Loucy (cell line): ENCODE measurements at regions not wholly inside any gene's neighbourhood (a gene's known extent, or its start where the extent isn't known, plus 50 kb on each side); places are given as distances from the start of the nearest gene placed in this dataset.

Experiments used
- H2AFZ ChIP-seq: fragments of 200-600 bp; sonication (generic); 2 replicates; pipeline ENCODE4 v1.6.0; 2016; ENCODE audit warnings: antibody characterized with exemption, mild to moderate bottlenecking, low read length, moderate library complexity
- H3F3A ChIP-seq: fragments of 200-600 bp; 2 replicates; pipeline ENCODE4 v1.6.0; 2016; ENCODE audit warnings: antibody characterized with exemption, low read depth, mild to moderate bottlenecking
- H3K27me3 ChIP-seq: fragments of 200-600 bp; sonication (generic); 2 replicates; pipeline ENCODE4 v1.6.1; 2014; ENCODE audit warnings: low read length, mild to moderate bottlenecking; ENCODE audit not compliant: insufficient read depth, poor library complexity, severe bottlenecking
- H3K36me3 ChIP-seq: fragments of 200-600 bp; sonication (generic); 2 replicates; pipeline ENCODE4 v1.6.1; 2016; ENCODE audit warnings: low read length; ENCODE audit not compliant: insufficient read depth
- H3K4me1 ChIP-seq: fragments of 200-600 bp; sonication (generic); 2 replicates; pipeline ENCODE4 v1.5.1; 2014; ENCODE audit warnings: low read length, mild to moderate bottlenecking; ENCODE audit not compliant: insufficient read depth, poor library complexity, severe bottlenecking
- H3K4me2 ChIP-seq: fragments of 200-600 bp; sonication (generic); 2 replicates; pipeline ENCODE4 v1.6.0; 2014; ENCODE audit warnings: antibody characterized with exemption, low read length, low read depth, mild to moderate bottlenecking; ENCODE audit not compliant: poor library complexity, severe bottlenecking
- H3K4me3 ChIP-seq: fragments of 200-600 bp; sonication (generic); 2 replicates; pipeline ENCODE4 v1.5.1; 2014; ENCODE audit warnings: low read length, mild to moderate bottlenecking, mixed read lengths; ENCODE audit not compliant: poor library complexity, severe bottlenecking
- H3K79me2 ChIP-seq: fragments of 200-600 bp; sonication (generic); 2 replicates; pipeline ENCODE4 v1.6.1; 2014; ENCODE audit warnings: low read length; ENCODE audit not compliant: insufficient read depth
- H3K9ac ChIP-seq: fragments of 200-600 bp; sonication (generic); 2 replicates; pipeline ENCODE4 v1.6.0; 2014; ENCODE audit warnings: mild to moderate bottlenecking, low read depth, low read length, moderate library complexity; ENCODE audit not compliant: poor library complexity, severe bottlenecking
- H3K9me2 ChIP-seq: fragments of 200-600 bp; sonication (generic); replicated peaks from 2 replicates; pipeline ENCODE4 v1.6.1; 2016; ENCODE audit warnings: low read depth, low read length, mixed read lengths
- H3K9me3 ChIP-seq: fragments of 200-600 bp; sonication (generic); 2 replicates; pipeline ENCODE4 v1.6.1; 2014; ENCODE audit warnings: mild to moderate bottlenecking, antibody characterized with exemption, low read length, low read depth; ENCODE audit not compliant: insufficient read depth
- H4K20me1 ChIP-seq: fragments of 200-600 bp; sonication (generic); 2 replicates; pipeline ENCODE4 v1.6.0; 2014; ENCODE audit warnings: antibody characterized with exemption, low read length, mild to moderate bottlenecking; ENCODE audit not compliant: insufficient read depth, poor library complexity, severe bottlenecking
- CTCF ChIP-seq: fragments of 200-600 bp; sonication (generic); conservative IDR thresholded peaks from 2 replicates; pipeline ENCODE4 v1.5.1; 2014; ENCODE audit warnings: mild to moderate bottlenecking, antibody characterized with exemption, low read length
- EZH2phosphoT487 ChIP-seq: fragments of 200-600 bp; IDR thresholded peaks from 2 replicates; pipeline ENCODE4 v1.6.1; 2018; ENCODE audit warnings: antibody characterized with exemption, mild to moderate bottlenecking, moderate library complexity, borderline replicate concordance

GRCh38 chr11:27807596-27807995 lies 107.3 kb upstream of the BDNF start:
- Histone ChIP-seq H3K79me2 (no peaks in the 10 kb centered on the region), H3K9me2 (no peaks in the 10 kb centered on the region), H3K27me3 (no peaks in the 10 kb centered on the region), H2AFZ (no peak overlapping the region), H3F3A (no peaks in the 10 kb centered on the region), H3K9me3 (no peaks in the 10 kb centered on the region), H3K4me3 (no peak overlapping the region), H3K9ac (no peak overlapping the region), H3K4me2 (no peak overlapping the region), H3K4me1 (no peaks in the 10 kb centered on the region), H4K20me1 (no peaks in the 10 kb centered on the region), H3K36me3 (no peaks in the 10 kb centered on the region)
- no peak for TF ChIP-seq CTCF
- TF ChIP-seq EZH2phosphoT487: no peak

GRCh38 chr11:27806122-27806521 lies 105.9 kb upstream of the BDNF start:
- H3K9ac ChIP-seq: no peak overlapping the region
- H3K36me3 ChIP-seq: no peaks in the 10 kb centered on the region
- no peaks in the 10 kb centered on the region for H3K79me2 ChIP-seq
- H3K4me3 ChIP-seq: no peak overlapping the region
- no peak overlapping the region for H2AFZ ChIP-seq
- no peaks in the 10 kb centered on the region for H3K4me1 ChIP-seq
- no peaks in the 10 kb centered on the region for H3K27me3 ChIP-seq
- H3K9me2 ChIP-seq: no peaks in the 10 kb centered on the region
- H3F3A ChIP-seq: no peaks in the 10 kb centered on the region
- H3K4me2 ChIP-seq: no peak overlapping the region
- H3K9me3 ChIP-seq: no peaks in the 10 kb centered on the region
- no peak for TF ChIP-seq CTCF
- no peak for TF ChIP-seq EZH2phosphoT487
- no peaks in the 10 kb centered on the region for H4K20me1 ChIP-seq

- no peaks in the 10 kb centered on the region for H3K27me3 ChIP-seq
- H2AFZ ChIP-seq: no peak overlapping the region
- no peaks in the 10 kb centered on the region for H3K4me1 ChIP-seq
- no peaks in the 10 kb centered on the region for H3K9me3 ChIP-seq
- H3K9ac ChIP-seq: no peak overlapping the region
- H3K4me3 ChIP-seq: no peak overlapping the region
- H3K79me2 ChIP-seq: no peaks in the 10 kb centered on the region
- H4K20me1 ChIP-seq: no peaks in the 10 kb centered on the region
- no peaks in the 10 kb centered on the region for H3K9me2 ChIP-seq
- H3K36me3 ChIP-seq: no peaks in the 10 kb centered on the region
- H3F3A ChIP-seq: no peaks in the 10 kb centered on the region
- TF ChIP-seq CTCF: no peak
- no peak for TF ChIP-seq EZH2phosphoT487
- no peak overlapping the region for H3K4me2 ChIP-seq
Measured at GRCh38 chr11:27795955-27796861, 96.0 kb upstream of the BDNF start.
